ENCODE measurements at regions not wholly inside any gene's neighbourhood (a gene's known extent, or its start where the extent isn't known, plus 50 kb on each side); places are given as distances from the start of the nearest gene placed in this dataset.

GRCh38 chrX:39149761-39150160 is 348.5 kb downstream of the MID1IP1 start:
- H3K4me3 ChIP-seq (ENCODE audit: control insufficient read depth in 2 of 3, extremely low read depth in 1 of 3, insufficient read depth in 2 of 3, low read depth in 1 of 3, low read length in 3 of 3) = no peak overlapping the region
- TF ChIP-seq CTCF (optimal IDR thresholded peaks at IDR 0.05 in 1 of 3, IDR thresholded peaks at IDR 0.05 in 1 of 3, conservative IDR thresholded peaks at IDR 0.05 in 1 of 3; ENCODE audit: extremely low read depth in 1 of 3, insufficient read depth in 2 of 3, low read length in 3 of 3) (peak; percentile 68 to 88 (median 82)), EZH2 (IDR thresholded peaks at IDR 0.05; ENCODE audit: low read length) (no peak)
- no peaks in the 10 kb centered on the region for H4K20me1 ChIP-seq (ENCODE audit: control insufficient read depth, extremely low read depth, insufficient read depth, low read length)
- H3K9me1 ChIP-seq (ENCODE audit: control insufficient read depth, extremely low read depth, insufficient read depth, low read length) = no peaks in the 10 kb centered on the region
- H3K9ac ChIP-seq (ENCODE audit: control insufficient read depth, extremely low read depth, insufficient read depth, low read length) = no peak overlapping the region
- no peak for DNase-seq (ENCODE audit: low read depth, low spot score)
- no peak overlapping the region for H3K4me2 ChIP-seq (ENCODE audit: control insufficient read depth, extremely low read depth, insufficient read depth, low read depth, low read length)
- no peak overlapping the region for H3K27ac ChIP-seq (ENCODE audit: control insufficient read depth, insufficient read depth, low read length)
- H3K36me3 ChIP-seq (ENCODE audit: control insufficient read depth in 2 of 2, extremely low read depth in 1 of 2, insufficient read depth in 2 of 2, low read length in 2 of 2) = no peaks in the 10 kb centered on the region
- H3K27me3 ChIP-seq (ENCODE audit: control insufficient read depth, extremely low read depth, insufficient read depth, low read length) = peaks cover 6% of the 10 kb centered on the region
- FAIRE-seq = peak; percentile 67
- H3K9me3 ChIP-seq (ENCODE audit: control insufficient read depth, low read depth, low read length) = no peaks in the 10 kb centered on the region
- H3K79me2 ChIP-seq (ENCODE audit: control insufficient read depth, insufficient read depth, low read length) = no peaks in the 10 kb centered on the region
- dilution Hi-C loops (cut with MboI; ENCODE audit: extremely low pct_ligation_motif_present, low sequenced_read_pairs) = no loop called here
- H2AFZ ChIP-seq (ENCODE audit: control insufficient read depth, low read length) = no peak overlapping the region
- no peaks in the 10 kb centered on the region for H3K4me1 ChIP-seq (ENCODE audit: control insufficient read depth, extremely low read depth, insufficient read depth, low read length)

GRCh38 chrX:39150220-39150619 is 349.0 kb downstream of the MID1IP1 start:
- no peak overlapping the region for H3K4me2 ChIP-seq (ENCODE audit: control insufficient read depth, extremely low read depth, insufficient read depth, low read depth, low read length)
- no peak for FAIRE-seq
- no peaks in the 10 kb centered on the region for H3K79me2 ChIP-seq (ENCODE audit: control insufficient read depth, insufficient read depth, low read length)
- no peak overlapping the region for H3K9ac ChIP-seq (ENCODE audit: control insufficient read depth, extremely low read depth, insufficient read depth, low read length)
- no peak for TF ChIP-seq CTCF (optimal IDR thresholded peaks at IDR 0.05 in 1 of 3, IDR thresholded peaks at IDR 0.05 in 1 of 3, conservative IDR thresholded peaks at IDR 0.05 in 1 of 3; ENCODE audit: extremely low read depth in 1 of 3, insufficient read depth in 2 of 3, low read length in 3 of 3)
- TF ChIP-seq EZH2 (IDR thresholded peaks at IDR 0.05; ENCODE audit: low read length) = no peak
- no peaks in the 10 kb centered on the region for H3K9me3 ChIP-seq (ENCODE audit: control insufficient read depth, low read depth, low read length)
- no peak overlapping the region for H3K4me3 ChIP-seq (ENCODE audit: control insufficient read depth in 2 of 3, extremely low read depth in 1 of 3, insufficient read depth in 2 of 3, low read depth in 1 of 3, low read length in 3 of 3)
- dilution Hi-C loops (cut with MboI; ENCODE audit: extremely low pct_ligation_motif_present, low sequenced_read_pairs) = no loop called here
- H3K9me1 ChIP-seq (ENCODE audit: control insufficient read depth, extremely low read depth, insufficient read depth, low read length) = no peaks in the 10 kb centered on the region
- peaks cover 5% of the 10 kb centered on the region for H3K27me3 ChIP-seq (ENCODE audit: control insufficient read depth, extremely low read depth, insufficient read depth, low read length)
- H4K20me1 ChIP-seq (ENCODE audit: control insufficient read depth, extremely low read depth, insufficient read depth, low read length) = no peaks in the 10 kb centered on the region
- no peak overlapping the region for H2AFZ ChIP-seq (ENCODE audit: control insufficient read depth, low read length)
- H3K36me3 ChIP-seq (ENCODE audit: control insufficient read depth in 2 of 2, extremely low read depth in 1 of 2, insufficient read depth in 2 of 2, low read length in 2 of 2) = no peaks in the 10 kb centered on the region
- no peak overlapping the region for H3K27ac ChIP-seq (ENCODE audit: control insufficient read depth, insufficient read depth, low read length)
- no peak for DNase-seq (ENCODE audit: low read depth, low spot score)
- H3K4me1 ChIP-seq (ENCODE audit: control insufficient read depth, extremely low read depth, insufficient read depth, low read length) = no peaks in the 10 kb centered on the region

All from keratinocyte (primary cell).